ENCODE measurements at regions not wholly inside any gene's neighbourhood (a gene's known extent, or its start where the extent isn't known, plus 50 kb on each side); places are given as distances from the start of the nearest gene placed in this dataset.

- Histone ChIP-seq H3K27ac (ENCODE audit: low read depth, low read length) (no peak overlapping the region), H3K79me2 (ENCODE audit: control insufficient read depth in 1 of 2, insufficient read depth in 2 of 2, low read length in 2 of 2) (no peaks in the 10 kb centered on the region), H3K4me3 (ENCODE audit: extremely low read depth in 1 of 4, insufficient read depth in 2 of 4, low read depth in 3 of 4, low read length in 4 of 4) (no peak overlapping the region), H3K36me3 (ENCODE audit: control insufficient read depth in 2 of 4, insufficient read depth in 4 of 4, low read length in 3 of 4) (no peaks in the 10 kb centered on the region), H3K9me3 (ENCODE audit: insufficient read depth in 2 of 2, low read depth in 1 of 2, low read length in 1 of 2) (no peaks in the 10 kb centered on the region), H3K4me1 (replicated peaks in 1 of 4; ENCODE audit: control insufficient read depth in 3 of 4, insufficient read depth in 4 of 4, low read length in 3 of 4) (no peaks in the 10 kb centered on the region), H2AFZ (ENCODE audit: low read length) (no peak overlapping the region), H3K27me3 (replicated peaks in 1 of 4; ENCODE audit: control insufficient read depth in 3 of 4, extremely low read depth in 1 of 4, insufficient read depth in 3 of 4, low read length in 3 of 4) (no peaks in the 10 kb centered on the region), H3K18ac (ENCODE audit: extremely low read depth, low read length) (no peak overlapping the region), H2BK20ac (ENCODE audit: low read length) (no peak overlapping the region), H4K5ac (ENCODE audit: insufficient read length, low read depth, low read length) (no peak overlapping the region), H4K8ac (ENCODE audit: extremely low read depth, insufficient read depth, low read length) (no peak overlapping the region), H3K9ac (replicated peaks in 1 of 4; ENCODE audit: extremely low read depth in 1 of 4, low read depth in 3 of 4, low read length in 3 of 4) (no peak overlapping the region), H3K4me2 (ENCODE audit: insufficient read depth in 1 of 2, low read depth in 2 of 2, low read length in 2 of 2) (no peak overlapping the region), H2BK5ac (ENCODE audit: low read depth, low read length) (no peak overlapping the region), H2BK15ac (ENCODE audit: low read length) (no peak overlapping the region), H3K23me2 (ENCODE audit: low read depth, low read length) (no peaks in the 10 kb centered on the region), H4K20me1 (replicated peaks in 1 of 2; ENCODE audit: control insufficient read depth in 1 of 2, insufficient read depth in 2 of 2, low read length in 2 of 2) (no peaks in the 10 kb centered on the region), H2BK12ac (ENCODE audit: low read depth, low read length) (no peak overlapping the region), H3K14ac (ENCODE audit: insufficient read length) (no peak overlapping the region), H2BK120ac (replicated peaks; ENCODE audit: low read depth, low read length) (no peak overlapping the region), H2AK5ac (ENCODE audit: low read depth, low read length) (no peak overlapping the region), H4K91ac (replicated peaks; ENCODE audit: insufficient read length, low read length) (no peak overlapping the region), H3K23ac (ENCODE audit: insufficient read length) (no peak overlapping the region), H3K4ac (replicated peaks; ENCODE audit: insufficient read length, low read depth, low read length) (no peak overlapping the region), H3K56ac (replicated peaks; ENCODE audit: insufficient read length, low read depth, low read length) (no peak overlapping the region), H3K79me1 (ENCODE audit: low read depth, low read length) (no peaks in the 10 kb centered on the region)
- FAIRE-seq = peak; percentile 85
- ChIA-PET CTCF (ENCODE audit: partially characterized antibody) (interaction anchor here (0.7 to 7.2 kb wide), 27 partner anchors 9 to 461 kb away, joined by 3 to 68 read pairs (median 4); partner anchors contain the start of gene ATXN7L3B), POLR2A (ENCODE audit: partially characterized antibody) (no interaction called here)
- DNase-seq (ENCODE audit: low read depth in 1 of 2, low spot score in 2 of 2) = no peak
- TF ChIP-seq RAD21 (IDR thresholded peaks at IDR 0.05 in 1 of 2, conservative IDR thresholded peaks at IDR 0.05 in 1 of 2; ENCODE audit: low read depth in 2 of 2, low read length in 2 of 2) (peak; percentile 63 to 70), POLR2AphosphoS5 (IDR thresholded peaks at IDR 0.05; ENCODE audit: low read depth, low read length) (no peak), YY1 (IDR thresholded peaks at IDR 0.05; ENCODE audit: low read depth, low read length) (no peak), SIRT6 (IDR thresholded peaks at IDR 0.05; ENCODE audit: low read length) (no peak), SP1 (IDR thresholded peaks at IDR 0.05; ENCODE audit: low read depth, low read length) (no peak), CREB1 (IDR thresholded peaks at IDR 0.05) (no peak), CTCF (IDR thresholded peaks at IDR 0.05; ENCODE audit: control extremely low read depth in 1 of 3, insufficient read depth in 1 of 3, low read depth in 1 of 3, low read length in 3 of 3) (peak in 2 of 3 experiments; percentile 49 to 54; a peak in 3 of 4 replicates)
Observed at GRCh38 chr12:74415633-74416032, 122.0 kb upstream of the ATXN7L3B start.

All from H1 (cell line).